ENCODE measurements at regions not wholly inside any gene's neighbourhood (a gene's known extent, or its start where the extent isn't known, plus 50 kb on each side); places are given as distances from the start of the nearest gene placed in this dataset.

GRCh38 chr4:33255094-33255493, 2534.9 kb downstream of the PCDH7 start:
- Histone ChIP-seq H3K4me3 (replicated peaks in 1 of 4; ENCODE audit: control extremely low read depth in 1 of 4, insufficient read depth in 1 of 4, low read depth in 3 of 4, low read length in 4 of 4) (no peak overlapping the region), H3K79me2 (ENCODE audit: control insufficient read depth, insufficient read depth, low read length) (no peaks in the 10 kb centered on the region), H2AFZ (ENCODE audit: low read length) (no peak overlapping the region), H3K36me3 (ENCODE audit: control insufficient read depth, insufficient read depth, low read length) (no peaks in the 10 kb centered on the region), H3K4me1 (ENCODE audit: control insufficient read depth, extremely low read depth, insufficient read depth, low read length) (no peaks in the 10 kb centered on the region), H3K4me2 (ENCODE audit: extremely low read depth, insufficient read depth, low read length) (no peak overlapping the region), H4K20me1 (ENCODE audit: control insufficient read depth, extremely low read depth, insufficient read depth, low read length) (no peaks in the 10 kb centered on the region), H3K27me3 (ENCODE audit: control insufficient read depth, insufficient read depth, low read length) (no peaks in the 10 kb centered on the region), H3K27ac (ENCODE audit: insufficient read depth, low read length) (no peak overlapping the region), H3K9me3 (ENCODE audit: control insufficient read depth, insufficient read depth, low read depth, low read length) (no peaks in the 10 kb centered on the region), H3K9ac (ENCODE audit: insufficient read depth, low read length) (no peak overlapping the region)
- no peak for DNase-seq (ENCODE audit: low read depth in 2 of 2)
- TF ChIP-seq EZH2 (IDR thresholded peaks at IDR 0.05; ENCODE audit: low read length, missing control alignments) = no peak
- no peak for TF ChIP-seq CTCF (conservative IDR thresholded peaks at IDR 0.05 in 1 of 2, IDR thresholded peaks at IDR 0.05 in 1 of 2; ENCODE audit: low read depth in 1 of 2, low read length in 2 of 2)

- Histone ChIP-seq H3K9me3 (ENCODE audit: control insufficient read depth, insufficient read depth, low read depth, low read length) (no peaks in the 10 kb centered on the region), H3K79me2 (ENCODE audit: control insufficient read depth, insufficient read depth, low read length) (no peaks in the 10 kb centered on the region), H3K27me3 (ENCODE audit: control insufficient read depth, insufficient read depth, low read length) (no peaks in the 10 kb centered on the region), H4K20me1 (ENCODE audit: control insufficient read depth, extremely low read depth, insufficient read depth, low read length) (no peaks in the 10 kb centered on the region), H3K4me1 (ENCODE audit: control insufficient read depth, extremely low read depth, insufficient read depth, low read length) (no peaks in the 10 kb centered on the region), H3K4me2 (ENCODE audit: extremely low read depth, insufficient read depth, low read length) (no peak overlapping the region), H3K36me3 (ENCODE audit: control insufficient read depth, insufficient read depth, low read length) (no peaks in the 10 kb centered on the region), H3K4me3 (replicated peaks in 1 of 4; ENCODE audit: control extremely low read depth in 1 of 4, insufficient read depth in 1 of 4, low read depth in 3 of 4, low read length in 4 of 4) (no peak overlapping the region), H3K9ac (ENCODE audit: insufficient read depth, low read length) (no peak overlapping the region), H2AFZ (ENCODE audit: low read length) (no peak overlapping the region), H3K27ac (ENCODE audit: insufficient read depth, low read length) (no peak overlapping the region)
- no peak for DNase-seq (ENCODE audit: low read depth in 2 of 2)
- TF ChIP-seq CTCF (conservative IDR thresholded peaks at IDR 0.05 in 1 of 2, IDR thresholded peaks at IDR 0.05 in 1 of 2; ENCODE audit: low read depth in 1 of 2, low read length in 2 of 2) (no peak), EZH2 (IDR thresholded peaks at IDR 0.05; ENCODE audit: low read length, missing control alignments) (no peak)
Observed at GRCh38 chr4:33255507-33255906, 2535.3 kb downstream of the PCDH7 start.

- Histone ChIP-seq H3K4me1 (ENCODE audit: control insufficient read depth, extremely low read depth, insufficient read depth, low read length) (no peaks in the 10 kb centered on the region), H3K36me3 (ENCODE audit: control insufficient read depth, insufficient read depth, low read length) (no peaks in the 10 kb centered on the region), H3K9me3 (ENCODE audit: control insufficient read depth, insufficient read depth, low read depth, low read length) (no peaks in the 10 kb centered on the region), H2AFZ (ENCODE audit: low read length) (no peak overlapping the region), H3K4me2 (ENCODE audit: extremely low read depth, insufficient read depth, low read length) (no peak overlapping the region), H3K4me3 (replicated peaks in 1 of 4; ENCODE audit: control extremely low read depth in 1 of 4, insufficient read depth in 1 of 4, low read depth in 3 of 4, low read length in 4 of 4) (no peak overlapping the region), H4K20me1 (ENCODE audit: control insufficient read depth, extremely low read depth, insufficient read depth, low read length) (no peaks in the 10 kb centered on the region), H3K27ac (ENCODE audit: insufficient read depth, low read length) (no peak overlapping the region), H3K9ac (ENCODE audit: insufficient read depth, low read length) (no peak overlapping the region), H3K79me2 (ENCODE audit: control insufficient read depth, insufficient read depth, low read length) (no peaks in the 10 kb centered on the region), H3K27me3 (ENCODE audit: control insufficient read depth, insufficient read depth, low read length) (no peaks in the 10 kb centered on the region)
- TF ChIP-seq EZH2 (IDR thresholded peaks at IDR 0.05; ENCODE audit: low read length, missing control alignments) (no peak), CTCF (conservative IDR thresholded peaks at IDR 0.05 in 1 of 2, IDR thresholded peaks at IDR 0.05 in 1 of 2; ENCODE audit: low read depth in 1 of 2, low read length in 2 of 2) (no peak)
- peak; percentile 3 to 82 for DNase-seq (ENCODE audit: low read depth in 2 of 2)
Observed at GRCh38 chr4:33262824-33263223, 2542.7 kb downstream of the PCDH7 start.

Data from fibroblast of lung (primary cell).